ENCODE measurements at regions not wholly inside any gene's neighbourhood (a gene's known extent, or its start where the extent isn't known, plus 50 kb on each side); places are given as distances from the start of the nearest gene placed in this dataset.
"Not testable (repeated sequence)": the region's sequence is repeated elsewhere in the genome, so short reads cannot be mapped to it uniquely, and the experiment has no call there.

DNA sequence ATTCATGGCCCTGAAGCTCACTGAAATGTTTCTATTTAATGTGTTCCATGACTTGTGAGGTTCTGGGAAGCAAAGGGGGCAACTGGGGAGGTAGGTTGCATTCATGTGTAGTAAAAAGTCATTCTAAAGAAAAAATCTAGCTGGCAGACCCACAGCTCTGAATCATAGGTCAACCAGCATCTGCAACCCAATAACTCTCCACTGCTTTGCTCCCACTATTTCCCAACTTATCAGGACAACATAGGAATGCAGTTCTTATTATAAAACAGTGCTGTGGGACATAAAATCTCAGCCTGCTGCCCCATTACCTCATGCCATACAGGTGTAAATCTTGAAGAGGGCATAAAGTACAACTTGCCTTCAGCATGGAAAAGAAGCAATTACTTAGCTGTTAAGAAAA lies 576.1 kb upstream of the PTBP2 start:
- CTCF ChIA-PET = interaction anchor here (1.1 kb wide), 1 partner anchor 41 kb away, joined by 4 read pairs; no protein-coding TSS in a partner anchor

DNA sequence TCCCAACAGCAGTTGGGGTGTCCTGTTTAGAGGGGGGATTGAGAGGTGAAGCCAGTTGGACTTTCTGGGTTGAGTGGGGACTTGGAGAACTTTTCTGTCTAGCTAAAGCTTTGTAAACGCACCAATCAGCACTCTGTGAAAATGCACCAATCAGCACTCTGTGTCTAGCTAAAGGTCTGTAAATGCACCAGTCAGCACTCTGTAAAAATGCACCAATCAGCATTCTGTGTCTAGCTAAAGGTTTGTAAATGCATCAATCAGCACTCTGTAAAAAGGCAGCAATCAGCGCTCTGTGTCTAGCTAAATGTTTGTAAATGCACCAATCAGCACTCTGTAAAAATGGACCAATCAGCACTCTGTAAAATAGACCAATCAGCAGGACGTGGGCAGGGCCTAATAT lies 568.6 kb upstream of the PTBP2 start:
- peaks cover 14% of the 10 kb centered on the region for H3K9me3 ChIP-seq
- POLR2A ChIA-PET; H3K4me2 ChIP-seq; DNase-seq; H3K27ac ChIP-seq (ENCODE audit: low read depth in 2 of 2, low read length in 1 of 2); H4K20me1 ChIP-seq (ENCODE audit: insufficient read depth); H3K79me2 ChIP-seq (ENCODE audit: insufficient read depth); H3K27me3 ChIP-seq (ENCODE audit: insufficient read depth); H3K4me3 ChIP-seq (ENCODE audit: low read depth in 2 of 2, low read length in 1 of 2); H3K9me2 ChIP-seq; H2AFZ ChIP-seq (ENCODE audit: low read depth); H3K4me1 ChIP-seq (ENCODE audit: control insufficient read depth in 1 of 2, insufficient read depth in 2 of 2, low read depth in 1 of 2, low read length in 1 of 2); CTCF ChIA-PET; H3F3A ChIP-seq (replicated peaks; ENCODE audit: insufficient read depth); H3K36me3 ChIP-seq (replicated peaks in 1 of 2; ENCODE audit: control insufficient read depth in 1 of 2, insufficient read depth in 2 of 2, low read length in 1 of 2); H3K9ac ChIP-seq: not testable (repeated sequence)
- 36% methylated on average over 3 of the region's 3 CpGs for WGBS (ENCODE audit: low lambda C conversion rate)

More for the DNA sequence above, 576.1 kb upstream of the PTBP2 start:
- Histone ChIP-seq H3K27me3 (ENCODE audit: insufficient read depth) (no peaks in the 10 kb centered on the region), H3K9ac (no peak overlapping the region), H4K20me1 (ENCODE audit: insufficient read depth) (no peaks in the 10 kb centered on the region), H3K4me3 (ENCODE audit: low read depth in 2 of 2, low read length in 1 of 2) (no peak overlapping the region), H3K9me2 (no peaks in the 10 kb centered on the region), H3K9me3 (no peaks in the 10 kb centered on the region), H3K27ac (ENCODE audit: low read depth in 2 of 2, low read length in 1 of 2) (no peak overlapping the region), H3F3A (replicated peaks; ENCODE audit: insufficient read depth) (no peaks in the 10 kb centered on the region), H2AFZ (ENCODE audit: low read depth) (no peak overlapping the region), H3K79me2 (ENCODE audit: insufficient read depth) (no peaks in the 10 kb centered on the region), H3K4me1 (ENCODE audit: control insufficient read depth in 1 of 2, insufficient read depth in 2 of 2, low read depth in 1 of 2, low read length in 1 of 2) (no peaks in the 10 kb centered on the region), H3K4me2 (no peak overlapping the region), H3K36me3 (replicated peaks in 1 of 2; ENCODE audit: control insufficient read depth in 1 of 2, insufficient read depth in 2 of 2, low read length in 1 of 2) (no peaks in the 10 kb centered on the region)
- DNase-seq = no peak
- POLR2A ChIA-PET = interaction anchor here (0.6 kb wide), 1 partner anchor 19 kb away, joined by 3 read pairs; no protein-coding TSS in a partner anchor
- TF ChIP-seq TEAD4 (IDR thresholded peaks at IDR 0.05; ENCODE audit: borderline replicate concordance, insufficient read depth) (no peak), RFX5 (IDR thresholded peaks at IDR 0.05; ENCODE audit: low read length) (no peak)

GRCh38 chr1:96157101-96157500 lies 564.5 kb upstream of the PTBP2 start:
- ChIA-PET POLR2A (no interaction called here), CTCF (no interaction called here)
- Histone ChIP-seq H3K27ac (ENCODE audit: low read depth in 2 of 2, low read length in 1 of 2) (no peak overlapping the region), H3K36me3 (replicated peaks in 1 of 2; ENCODE audit: control insufficient read depth in 1 of 2, insufficient read depth in 2 of 2, low read length in 1 of 2) (no peaks in the 10 kb centered on the region), H4K20me1 (ENCODE audit: insufficient read depth) (no peaks in the 10 kb centered on the region), H3K4me3 (ENCODE audit: low read depth in 2 of 2, low read length in 1 of 2) (no peak overlapping the region), H3K9ac (no peak overlapping the region), H3F3A (replicated peaks; ENCODE audit: insufficient read depth) (no peaks in the 10 kb centered on the region), H3K79me2 (ENCODE audit: insufficient read depth) (no peaks in the 10 kb centered on the region), H3K9me3 (peaks cover 14% of the 10 kb centered on the region), H3K9me2 (no peaks in the 10 kb centered on the region), H2AFZ (ENCODE audit: low read depth) (no peak overlapping the region), H3K4me1 (ENCODE audit: control insufficient read depth in 1 of 2, insufficient read depth in 2 of 2, low read depth in 1 of 2, low read length in 1 of 2) (no peaks in the 10 kb centered on the region), H3K27me3 (ENCODE audit: insufficient read depth) (no peaks in the 10 kb centered on the region), H3K4me2 (no peak overlapping the region)
- TF ChIP-seq, protein P1, sequence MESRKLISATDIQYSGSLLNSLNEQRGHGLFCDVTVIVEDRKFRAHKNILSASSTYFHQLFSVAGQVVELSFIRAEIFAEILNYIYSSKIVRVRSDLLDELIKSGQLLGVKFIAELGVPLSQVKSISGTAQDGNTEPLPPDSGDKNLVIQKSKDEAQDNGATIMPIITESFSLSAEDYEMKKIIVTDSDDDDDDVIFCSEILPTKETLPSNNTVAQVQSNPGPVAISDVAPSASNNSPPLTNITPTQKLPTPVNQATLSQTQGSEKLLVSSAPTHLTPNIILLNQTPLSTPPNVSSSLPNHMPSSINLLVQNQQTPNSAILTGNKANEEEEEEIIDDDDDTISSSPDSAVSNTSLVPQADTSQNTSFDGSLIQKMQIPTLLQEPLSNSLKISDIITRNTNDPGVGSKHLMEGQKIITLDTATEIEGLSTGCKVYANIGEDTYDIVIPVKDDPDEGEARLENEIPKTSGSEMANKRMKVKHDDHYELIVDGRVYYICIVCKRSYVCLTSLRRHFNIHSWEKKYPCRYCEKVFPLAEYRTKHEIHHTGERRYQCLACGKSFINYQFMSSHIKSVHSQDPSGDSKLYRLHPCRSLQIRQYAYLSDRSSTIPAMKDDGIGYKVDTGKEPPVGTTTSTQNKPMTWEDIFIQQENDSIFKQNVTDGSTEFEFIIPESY (IDR thresholded peaks at IDR 0.05; ENCODE audit: borderline replicate concordance, low read depth) = no peak
- TF ChIP-seq FOSL2 (IDR thresholded peaks at IDR 0.05; ENCODE audit: borderline replicate concordance, low read depth) = no peak
- TF ChIP-seq POLR2AphosphoS5 (IDR thresholded peaks at IDR 0.05; ENCODE audit: low read depth, low read length) = no peak
- TF ChIP-seq GABPA (IDR thresholded peaks at IDR 0.05; ENCODE audit: low read depth) = no peak
- TF ChIP-seq USF1 (IDR thresholded peaks at IDR 0.05; ENCODE audit: borderline replicate concordance, low read depth) = no peak
- TF ChIP-seq MAX (IDR thresholded peaks at IDR 0.05; ENCODE audit: low read depth) = no peak
- no peak for TF ChIP-seq RXRA (IDR thresholded peaks at IDR 0.05; ENCODE audit: borderline replicate concordance, low read depth)
- TF ChIP-seq, protein P2, sequence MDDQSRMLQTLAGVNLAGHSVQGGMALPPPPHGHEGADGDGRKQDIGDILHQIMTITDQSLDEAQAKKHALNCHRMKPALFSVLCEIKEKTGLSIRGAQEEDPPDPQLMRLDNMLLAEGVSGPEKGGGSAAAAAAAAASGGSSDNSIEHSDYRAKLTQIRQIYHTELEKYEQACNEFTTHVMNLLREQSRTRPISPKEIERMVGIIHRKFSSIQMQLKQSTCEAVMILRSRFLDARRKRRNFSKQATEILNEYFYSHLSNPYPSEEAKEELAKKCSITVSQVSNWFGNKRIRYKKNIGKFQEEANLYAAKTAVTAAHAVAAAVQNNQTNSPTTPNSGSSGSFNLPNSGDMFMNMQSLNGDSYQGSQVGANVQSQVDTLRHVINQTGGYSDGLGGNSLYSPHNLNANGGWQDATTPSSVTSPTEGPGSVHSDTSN (IDR thresholded peaks at IDR 0.05) = no peak
- no peak for TF ChIP-seq SMC3 (IDR thresholded peaks at IDR 0.05; ENCODE audit: low read depth, low read length)
- TF ChIP-seq JUND (IDR thresholded peaks at IDR 0.05) = no peak
- TF ChIP-seq YY1 (IDR thresholded peaks at IDR 0.05; ENCODE audit: low read depth) = no peak
- TF ChIP-seq GATA2 (CRISPR knock-in tag; IDR thresholded peaks at IDR 0.05) = no peak
- 59% methylated on average over 4 of the region's 4 CpGs for WGBS (ENCODE audit: low lambda C conversion rate)
- DNase-seq = no peak

All from SK-N-SH (cell line).